PC-9 (cell line): ENCODE measurements at regions not wholly inside any gene's neighbourhood (a gene's known extent, or its start where the extent isn't known, plus 50 kb on each side); places are given as distances from the start of the nearest gene placed in this dataset.

ENCODE experiments used
- BruUV-seq: library from RNA; stranded (reverse); fragments of 400-500 nt; replicated peaks from 2 replicates; lab custom pipeline; 2021; lab: Mats Ljungman, UMichigan
- CTCF ChIA-PET: fragments of 300-600 bp; sonication (Branson Sonifier 250); formaldehyde crosslinking; loops from one replicate; lab custom pipeline; 2022; ENCODE audit warnings: antibody characterized with exemption; lab: Charles Lee
- POLR2A ChIA-PET: fragments of 300-600 bp; sonication (Branson Sonifier 250); formaldehyde crosslinking; loops from one replicate; lab custom pipeline; 2022; ENCODE audit warnings: antibody characterized with exemption; ENCODE audit not compliant: unreplicated experiment; lab: Charles Lee
- DNase-seq, 2 experiments: peaks; one replicate each; pipeline versions ENCODE4 v3.0.0 to v3.0.0-alpha.2; 2015 to 2022; ENCODE audit warnings: mixed read lengths in 1 of 2
- H2AFZ ChIP-seq: fragments of 200-600 bp; sonication (generic); 2 replicates; pipeline ENCODE4 v1.8.1; 2017; ENCODE audit warnings: antibody characterized with exemption
- H3F3A ChIP-seq: fragments of 200-600 bp; sonication (generic); 2 replicates; pipeline ENCODE4 v1.8.1; 2017; ENCODE audit warnings: antibody characterized with exemption, mild to moderate bottlenecking, low read depth; ENCODE audit not compliant: insufficient read depth
- H3K27ac ChIP-seq: fragments of 200-600 bp; sonication (generic); 2 replicates; pipeline ENCODE4 v1.6.1; 2016; ENCODE audit warnings: mixed run types
- H3K27me3 ChIP-seq: fragments of 200-600 bp; sonication (generic); 2 replicates; pipeline ENCODE4 v1.6.1; 2016; ENCODE audit warnings: low read depth, mixed run types; ENCODE audit not compliant: insufficient read depth
- H3K36me3 ChIP-seq: fragments of 200-600 bp; sonication (generic); 2 replicates; pipeline ENCODE4 v1.6.1; 2016; ENCODE audit warnings: low read depth, mixed run types
- H3K4me1 ChIP-seq: fragments of 200-600 bp; sonication (generic); replicated peaks from 2 replicates; pipeline ENCODE4 v1.6.1; 2016; ENCODE audit warnings: mixed run types; ENCODE audit not compliant: insufficient read depth
- H3K4me2 ChIP-seq: fragments of 200-600 bp; sonication (generic); 2 replicates; pipeline ENCODE4 v1.6.1; 2017; ENCODE audit warnings: mixed run types
- H3K4me3 ChIP-seq: fragments of 200-600 bp; sonication (generic); 2 replicates; pipeline ENCODE4 v1.6.1; 2016; ENCODE audit warnings: mixed run types
- H3K79me2 ChIP-seq: fragments of 200-600 bp; sonication (generic); 2 replicates; pipeline ENCODE4 v1.6.1; 2017; ENCODE audit warnings: low read depth, mixed run types
- H3K9me2 ChIP-seq: fragments of 200-600 bp; sonication (generic); 2 replicates; pipeline ENCODE4 v1.8.1; 2017; ENCODE audit warnings: mild to moderate bottlenecking; ENCODE audit not compliant: insufficient read depth
- H3K9me3 ChIP-seq: fragments of 200-600 bp; sonication (generic); 2 replicates; pipeline ENCODE4 v1.8.1; 2016; ENCODE audit warnings: low read depth; ENCODE audit not compliant: insufficient read depth
- H4K20me1 ChIP-seq: fragments of 200-600 bp; sonication (generic); 2 replicates; pipeline ENCODE4 v1.8.1; 2017; ENCODE audit not compliant: insufficient read depth
- EZH2 ChIP-seq: fragments of 200-600 bp; sonication (generic); IDR thresholded peaks from 2 replicates; pipeline ENCODE4 v1.8.0; 2017; ENCODE audit warnings: antibody characterized with exemption, low read depth
- intact Hi-C: fragments of 100-400 bp; cut with micrococcal nuclease; formaldehyde crosslinking; loops from one replicate; pipeline ENCODE4 v1.10.0; 2022; ENCODE audit not compliant: unreplicated experiment
- TF ChIP-seq, protein P1 (sequence below): fragments of 200-600 bp; sonication (generic); conservative IDR thresholded peaks from 2 replicates; pipeline ENCODE4 v1.6.1; 2017; ENCODE audit warnings: mixed run types, antibody characterized with exemption, mild to moderate bottlenecking, moderate library complexity

DNA sequence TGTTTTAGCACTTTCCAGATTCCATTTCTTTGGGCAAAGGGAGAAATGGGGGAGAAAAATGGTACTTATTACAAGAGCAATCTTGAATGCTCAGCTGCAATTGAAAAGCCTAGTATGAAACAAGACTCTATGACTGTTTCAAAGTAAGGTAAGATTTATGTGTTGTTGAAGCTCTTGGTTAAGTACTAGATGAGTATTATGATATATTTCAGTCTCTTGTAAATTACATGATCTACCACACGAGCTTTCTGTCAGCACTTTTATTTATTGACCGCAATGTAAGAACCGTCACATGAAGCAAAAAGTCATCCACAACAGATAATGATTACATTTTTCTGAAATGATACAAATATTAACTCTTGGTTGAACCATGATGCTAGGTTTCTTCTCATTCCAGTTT, 906.7 kb upstream of the CHORDC1 start:
- no peaks in the 10 kb centered on the region for H3K27me3 ChIP-seq
- 0 out of 2 replicates have a peak, but pooled peaks cover 3% of the 10 kb centered on the region for H3K9me3 ChIP-seq
- ChIA-PET POLR2A (no interaction called here), CTCF (no interaction called here)
- H3K27ac ChIP-seq = no peak overlapping the region
- intact Hi-C loops = no loop called here
- no TSS peak for BruUV-seq
- no peaks in the 10 kb centered on the region for H4K20me1 ChIP-seq
- H3K79me2 ChIP-seq = no peaks in the 10 kb centered on the region
- no peak for DNase-seq
- TF ChIP-seq EZH2 = no peak
- TF ChIP-seq, protein P1, sequence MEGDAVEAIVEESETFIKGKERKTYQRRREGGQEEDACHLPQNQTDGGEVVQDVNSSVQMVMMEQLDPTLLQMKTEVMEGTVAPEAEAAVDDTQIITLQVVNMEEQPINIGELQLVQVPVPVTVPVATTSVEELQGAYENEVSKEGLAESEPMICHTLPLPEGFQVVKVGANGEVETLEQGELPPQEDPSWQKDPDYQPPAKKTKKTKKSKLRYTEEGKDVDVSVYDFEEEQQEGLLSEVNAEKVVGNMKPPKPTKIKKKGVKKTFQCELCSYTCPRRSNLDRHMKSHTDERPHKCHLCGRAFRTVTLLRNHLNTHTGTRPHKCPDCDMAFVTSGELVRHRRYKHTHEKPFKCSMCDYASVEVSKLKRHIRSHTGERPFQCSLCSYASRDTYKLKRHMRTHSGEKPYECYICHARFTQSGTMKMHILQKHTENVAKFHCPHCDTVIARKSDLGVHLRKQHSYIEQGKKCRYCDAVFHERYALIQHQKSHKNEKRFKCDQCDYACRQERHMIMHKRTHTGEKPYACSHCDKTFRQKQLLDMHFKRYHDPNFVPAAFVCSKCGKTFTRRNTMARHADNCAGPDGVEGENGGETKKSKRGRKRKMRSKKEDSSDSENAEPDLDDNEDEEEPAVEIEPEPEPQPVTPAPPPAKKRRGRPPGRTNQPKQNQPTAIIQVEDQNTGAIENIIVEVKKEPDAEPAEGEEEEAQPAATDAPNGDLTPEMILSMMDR = no peak
- H3K36me3 ChIP-seq = no peaks in the 10 kb centered on the region
- no peak overlapping the region for H2AFZ ChIP-seq
- H3K4me2 ChIP-seq = no peak overlapping the region
- H3K4me1 ChIP-seq = 0 out of 2 replicates have a peak, but pooled peaks cover 5% of the 10 kb centered on the region
- H3K9me2 ChIP-seq = no peaks in the 10 kb centered on the region
- no peaks in the 10 kb centered on the region for H3F3A ChIP-seq
- no peak overlapping the region for H3K4me3 ChIP-seq

DNA sequence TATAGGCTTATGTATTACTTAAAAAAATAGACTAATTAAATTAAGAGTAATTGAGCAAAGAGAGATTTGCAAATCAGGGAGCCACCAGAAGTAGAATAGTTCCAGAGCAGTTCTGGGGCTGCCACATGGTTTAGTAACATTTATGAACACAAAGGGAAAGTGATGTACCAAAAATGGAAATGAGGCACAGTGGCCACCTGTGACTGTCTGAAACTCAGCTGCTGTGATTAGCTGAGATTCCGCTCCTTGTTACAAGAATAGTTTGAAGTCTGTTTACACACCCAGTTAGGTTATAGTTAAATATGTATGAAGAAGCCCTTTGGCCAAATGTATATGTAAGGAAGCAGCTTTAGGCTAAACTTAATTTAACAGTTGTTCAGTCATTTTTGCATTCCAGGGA, 901.5 kb upstream of the CHORDC1 start:
- H3K4me2 ChIP-seq = no peak overlapping the region
- no peaks in the 10 kb centered on the region for H3K27me3 ChIP-seq
- H3K9me2 ChIP-seq = peaks cover 3% of the 10 kb centered on the region; the same call in 1 of the 2 replicates
- H3K27ac ChIP-seq = no peak overlapping the region
- no peak for DNase-seq
- H3K4me1 ChIP-seq = 0 out of 2 replicates have a peak, but pooled peaks cover 5% of the 10 kb centered on the region
- no peaks in the 10 kb centered on the region for H3K36me3 ChIP-seq
- TF ChIP-seq, protein P1 = no peak
- TF ChIP-seq EZH2 = no peak
- POLR2A ChIA-PET = no interaction called here
- no peaks in the 10 kb centered on the region for H3K79me2 ChIP-seq
- CTCF ChIA-PET = no interaction called here
- no peak overlapping the region for H2AFZ ChIP-seq
- H3K9me3 ChIP-seq = 0 out of 2 replicates have a peak, but pooled peaks cover 3% of the 10 kb centered on the region
- no TSS peak for BruUV-seq
- no peaks in the 10 kb centered on the region for H3F3A ChIP-seq
- H3K4me3 ChIP-seq = no peak overlapping the region
- intact Hi-C loops = no loop called here
- no peaks in the 10 kb centered on the region for H4K20me1 ChIP-seq

DNA sequence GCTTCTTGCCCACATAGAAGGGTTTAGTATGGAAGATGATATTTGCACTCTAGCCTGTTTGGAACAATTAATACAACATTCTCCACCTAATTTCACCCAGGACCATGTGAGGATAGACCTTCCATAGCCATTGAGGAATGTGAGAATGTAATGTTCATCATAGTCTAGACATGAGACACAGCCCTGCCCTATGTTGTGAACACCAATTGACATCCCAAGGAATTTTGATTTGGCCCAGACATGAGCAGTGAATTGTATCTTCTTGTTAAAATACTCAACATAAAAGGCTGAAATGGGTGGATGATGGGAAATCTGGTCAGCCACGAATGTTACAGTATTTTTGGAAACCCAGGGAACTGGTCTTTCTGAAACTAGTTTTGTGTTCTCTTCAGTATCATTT, 892.3 kb upstream of the CHORDC1 start:
- no TSS peak for BruUV-seq
- Histone ChIP-seq H3K79me2 (no peaks in the 10 kb centered on the region), H3K9me2 (no peaks in the 10 kb centered on the region; the same call in 1 of the 2 replicates), H2AFZ (no peak overlapping the region), H3F3A (no peaks in the 10 kb centered on the region), H3K27me3 (no peaks in the 10 kb centered on the region), H4K20me1 (no peaks in the 10 kb centered on the region), H3K36me3 (no peaks in the 10 kb centered on the region), H3K9me3 (no peaks in the 10 kb centered on the region), H3K4me2 (no peak overlapping the region), H3K4me1 (no peaks in the 10 kb centered on the region), H3K4me3 (no peak overlapping the region), H3K27ac (no peak overlapping the region)
- CTCF ChIA-PET = no interaction called here
- POLR2A ChIA-PET = no interaction called here
- no peak for DNase-seq
- intact Hi-C loops = no loop called here
- TF ChIP-seq, protein P1 = no peak
- TF ChIP-seq EZH2 = no peak
